GM10248 (cell line): ENCODE measurements at regions not wholly inside any gene's neighbourhood (a gene's known extent, or its start where the extent isn't known, plus 50 kb on each side); places are given as distances from the start of the nearest gene placed in this dataset.

Source experiments
- CTCF ChIA-PET: fragments of 300-600 bp; sonication (Branson Sonifier 250); formaldehyde crosslinking; extraction: SDS; loops from one replicate; lab custom pipeline; 2021; ENCODE audit warnings: antibody characterized with exemption; lab: Yijun Ruan, JAX
- POLR2A ChIA-PET: fragments of 350-650 bp; sonication (Branson Sonifier 250); formaldehyde crosslinking; extraction: SDS; loops from one replicate; lab custom pipeline; 2020; ENCODE audit warnings: antibody characterized with exemption; lab: Yijun Ruan, JAX
- DNase-seq: peaks from one replicate; pipeline ENCODE4 v3.0.0; 2012; ENCODE audit errors: extremely low spot score
- CTCF ChIP-seq: IDR thresholded peaks from 2 replicates; pipeline ENCODE4 v1.5.1; 2012; ENCODE audit warnings: mild to moderate bottlenecking, low read depth; ENCODE audit errors: extremely low read depth, missing control alignments, control extremely low read depth

- no peak for TF ChIP-seq CTCF
- ChIA-PET POLR2A (no interaction called here), CTCF (interaction anchor here (0.8 to 3.9 kb wide), 6 partner anchors 8 to 205 kb away, joined by 3 to 24 read pairs (median 3); no protein-coding TSS in a partner anchor)
- DNase-seq, result no peak
Observed at GRCh38 chr1:68322096-68322495, 89.8 kb upstream of the WLS start.

- peak; percentile 2 for TF ChIP-seq CTCF
- CTCF ChIA-PET, result interaction anchor here (0.8 to 3.9 kb wide), 13 partner anchors 9 to 276 kb away, joined by 3 to 24 read pairs (median 3); no protein-coding TSS in a partner anchor
- peak; percentile 22 for DNase-seq
- POLR2A ChIA-PET, result no interaction called here
Observed at GRCh38 chr1:68321084-68321685, 88.9 kb upstream of the WLS start.

GRCh38 chr1:68320349-68320748, 88.0 kb upstream of the WLS start:
- ChIA-PET POLR2A (no interaction called here), CTCF (interaction anchor here (1.0 to 3.9 kb wide), 8 partner anchors 8 to 275 kb away, joined by 3 to 24 read pairs (median 4); no protein-coding TSS in a partner anchor)
- TF ChIP-seq CTCF, result no peak
- no peak for DNase-seq

- POLR2A ChIA-PET, result no interaction called here
- TF ChIP-seq CTCF, result no peak
- DNase-seq, result no peak
- CTCF ChIA-PET, result interaction anchor here (0.9 to 3.9 kb wide), 5 partner anchors 18 to 200 kb away, joined by 3 to 24 read pairs (median 4); no protein-coding TSS in a partner anchor
Observed at GRCh38 chr1:68319907-68320306, 87.6 kb upstream of the WLS start.

- ChIA-PET CTCF (no interaction called here), POLR2A (no interaction called here)
- DNase-seq, result no peak
- TF ChIP-seq CTCF, result no peak
Observed at GRCh38 chr1:68317543-68317942, 85.2 kb upstream of the WLS start.

- TF ChIP-seq CTCF, result no peak
- ChIA-PET POLR2A (no interaction called here), CTCF (interaction anchor here (1.0 to 1.4 kb wide), 3 partner anchors 10 to 198 kb away, joined by 3 to 5 read pairs (median 3); no protein-coding TSS in a partner anchor)
- no peak for DNase-seq
Observed at GRCh38 chr1:68314151-68314780, 81.9 kb upstream of the WLS start.
